Thyroid gland (tissue), 4 donors: ENCODE measurements at regions not wholly inside any gene's neighbourhood (a gene's known extent, or its start where the extent isn't known, plus 50 kb on each side); places are given as distances from the start of the nearest gene placed in this dataset.

Experiments
- DNase-seq, 2 donors: peaks; one replicate each; pipeline ENCODE4 v3.0.0-alpha.2; 2019
- H3K27ac ChIP-seq, 3 donors: fragments of 200-600 bp; sonication (generic); 1 replicate in 2 of 3; 2 replicates in 1 of 3; pipeline ENCODE4 v1.5.1; 2016 to 2019; ENCODE audit warnings: mild to moderate bottlenecking in 1 of 3, moderate library complexity in 1 of 3
- H3K27me3 ChIP-seq: fragments of 200-600 bp; sonication (generic); one replicate; pipeline ENCODE4 v1.5.1; 2019
- H3K36me3 ChIP-seq, 2 donors: fragments of 200-600 bp; sonication (generic); one replicate each; pipeline ENCODE4 v1.5.1; 2016 to 2019
- H3K4me1 ChIP-seq, 2 donors: fragments of 200-600 bp; sonication (generic); one replicate each; pipeline ENCODE4 v1.5.1; 2017 to 2019
- H3K4me3 ChIP-seq, 3 donors: fragments of 200-600 bp; sonication (generic); replicated peaks in 1 of 3; 1 replicate in 2 of 3; 2 replicates in 1 of 3; pipeline ENCODE4 v1.5.1; 2016; ENCODE audit warnings: mild to moderate bottlenecking in 1 of 3
- H3K9me3 ChIP-seq: fragments of 200-600 bp; sonication (generic); one replicate; pipeline ENCODE4 v1.5.1; 2017
- POLR2A ChIP-seq, 2 donors: fragments of 450-650 bp; IDR thresholded peaks; one replicate each; pipeline ENCODE4 v1.6.1; 2017; ENCODE audit warnings: antibody characterized with exemption in 2 of 2, mild to moderate bottlenecking in 2 of 2, moderate library complexity in 1 of 2
- WGBS, 2 donors: methylation state at CpG; one replicate each; pipeline ENCODE4 v1.1.5; 2017; 5-methylcytosine and 5-hydroxymethylcytosine counted together
- intact Hi-C: fragments of 100-400 bp; cut with DNase I; formaldehyde crosslinking; loops from one replicate; pipeline ENCODE4 v1.15.1; 2023
- TF ChIP-seq, protein P1 (sequence below), 6 experiments: fragments of 200-600 bp in 3 of 6; fragments of 450-650 bp in 3 of 6; sonication (generic) in 3 of 6; IDR thresholded peaks; one replicate each; pipeline ENCODE4 v1.5.1; 2016 to 2019; ENCODE audit warnings: antibody characterized with exemption in 6 of 6, mild to moderate bottlenecking in 2 of 6, inconsistent platforms in 1 of 6, moderate library complexity in 1 of 6

DNA sequence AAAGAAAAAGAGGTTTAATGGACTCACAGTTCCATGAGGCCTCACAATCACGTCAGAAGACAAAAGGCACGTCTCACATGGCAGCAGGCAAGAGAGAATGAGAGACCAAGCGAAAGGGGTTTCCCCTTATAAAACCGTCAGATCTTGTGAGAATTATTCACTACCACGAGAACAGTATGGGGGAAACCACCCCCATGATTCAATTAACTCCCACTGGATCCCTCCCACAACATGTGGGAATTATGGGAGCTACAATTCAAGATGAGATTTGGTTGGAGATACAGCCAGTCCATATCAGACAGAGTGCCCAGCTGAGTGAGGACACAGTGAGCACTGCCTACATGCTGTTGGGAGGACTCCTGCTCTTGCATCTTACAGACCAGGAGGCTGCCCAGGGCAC, 148.4 kb downstream of the TEX36 start:
- Histone ChIP-seq H3K4me3 (no peak overlapping the region), H3K4me1 (peaks cover 3 to 8% of the 10 kb centered on the region in 2 donors), H3K27ac (no peak overlapping the region), H3K27me3 (no peaks in the 10 kb centered on the region), H3K36me3 (no peaks in the 10 kb centered on the region), H3K9me3 (no peaks in the 10 kb centered on the region)
- no peak for DNase-seq
- no peak for TF ChIP-seq POLR2A (IDR thresholded peaks at IDR 0.05)
- TF ChIP-seq, protein P1, sequence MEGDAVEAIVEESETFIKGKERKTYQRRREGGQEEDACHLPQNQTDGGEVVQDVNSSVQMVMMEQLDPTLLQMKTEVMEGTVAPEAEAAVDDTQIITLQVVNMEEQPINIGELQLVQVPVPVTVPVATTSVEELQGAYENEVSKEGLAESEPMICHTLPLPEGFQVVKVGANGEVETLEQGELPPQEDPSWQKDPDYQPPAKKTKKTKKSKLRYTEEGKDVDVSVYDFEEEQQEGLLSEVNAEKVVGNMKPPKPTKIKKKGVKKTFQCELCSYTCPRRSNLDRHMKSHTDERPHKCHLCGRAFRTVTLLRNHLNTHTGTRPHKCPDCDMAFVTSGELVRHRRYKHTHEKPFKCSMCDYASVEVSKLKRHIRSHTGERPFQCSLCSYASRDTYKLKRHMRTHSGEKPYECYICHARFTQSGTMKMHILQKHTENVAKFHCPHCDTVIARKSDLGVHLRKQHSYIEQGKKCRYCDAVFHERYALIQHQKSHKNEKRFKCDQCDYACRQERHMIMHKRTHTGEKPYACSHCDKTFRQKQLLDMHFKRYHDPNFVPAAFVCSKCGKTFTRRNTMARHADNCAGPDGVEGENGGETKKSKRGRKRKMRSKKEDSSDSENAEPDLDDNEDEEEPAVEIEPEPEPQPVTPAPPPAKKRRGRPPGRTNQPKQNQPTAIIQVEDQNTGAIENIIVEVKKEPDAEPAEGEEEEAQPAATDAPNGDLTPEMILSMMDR (IDR thresholded peaks at IDR 0.05), result no peak
- WGBS, 2 donors, result 71 to 74% methylated on average over 5 of the region's 5 CpGs
- intact Hi-C loops, result no loop called here

DNA sequence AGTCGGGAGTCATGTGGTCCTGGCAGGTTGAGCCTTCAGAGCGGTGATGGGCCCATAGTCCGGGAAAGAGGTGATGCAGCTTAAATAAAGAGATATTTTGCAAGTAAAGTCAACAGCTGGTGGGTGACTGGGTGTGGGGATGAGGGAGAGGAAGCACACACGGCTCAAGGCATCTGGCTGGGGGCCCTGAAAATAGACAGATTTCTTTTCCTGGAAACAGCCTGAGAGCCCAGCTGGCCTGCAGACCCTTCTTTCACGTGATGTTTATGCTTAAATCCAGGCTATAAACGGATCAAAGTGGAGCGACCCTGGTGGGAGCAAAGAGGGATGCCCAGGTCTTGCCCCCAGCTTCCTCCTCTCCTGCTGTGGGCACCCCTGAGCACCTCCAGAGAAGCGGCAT, 149.1 kb downstream of the TEX36 start:
- WGBS, 2 donors, result 73 to 79% methylated on average over 7 to 8 of the region's 8 CpGs
- intact Hi-C loops, result no loop called here
- Histone ChIP-seq H3K36me3 (no peaks in the 10 kb centered on the region), H3K4me3 (no peak overlapping the region), H3K27ac (no peak overlapping the region), H3K9me3 (no peaks in the 10 kb centered on the region), H3K4me1 (peaks cover 0 to 2% of the 10 kb centered on the region in 2 donors), H3K27me3 (no peaks in the 10 kb centered on the region)
- DNase-seq, result no peak
- TF ChIP-seq, protein P1 (IDR thresholded peaks at IDR 0.05), result no peak
- no peak for TF ChIP-seq POLR2A (IDR thresholded peaks at IDR 0.05)

DNA sequence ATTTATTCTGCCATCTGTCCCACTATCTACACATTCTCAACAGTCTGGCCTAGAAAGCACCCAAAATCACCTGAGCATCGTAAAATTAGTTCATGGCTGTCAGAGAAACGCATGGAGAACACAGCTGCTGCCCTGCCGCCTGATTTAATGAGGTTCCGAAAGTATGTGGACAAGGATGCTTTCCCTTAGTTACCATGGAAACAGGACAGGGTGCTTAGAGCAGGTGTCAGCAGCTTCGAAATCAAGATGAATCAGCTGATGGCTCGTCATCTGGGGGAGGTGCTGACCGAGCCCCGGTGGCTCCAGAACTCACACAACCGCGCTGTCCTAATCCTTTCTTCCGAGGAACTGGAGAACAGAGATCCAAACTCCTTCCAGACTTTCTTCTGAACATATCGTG, 151.5 kb downstream of the TEX36 start:
- TF ChIP-seq, protein P1 (IDR thresholded peaks at IDR 0.05), result no peak
- no peak for TF ChIP-seq POLR2A (IDR thresholded peaks at IDR 0.05)

DNA sequence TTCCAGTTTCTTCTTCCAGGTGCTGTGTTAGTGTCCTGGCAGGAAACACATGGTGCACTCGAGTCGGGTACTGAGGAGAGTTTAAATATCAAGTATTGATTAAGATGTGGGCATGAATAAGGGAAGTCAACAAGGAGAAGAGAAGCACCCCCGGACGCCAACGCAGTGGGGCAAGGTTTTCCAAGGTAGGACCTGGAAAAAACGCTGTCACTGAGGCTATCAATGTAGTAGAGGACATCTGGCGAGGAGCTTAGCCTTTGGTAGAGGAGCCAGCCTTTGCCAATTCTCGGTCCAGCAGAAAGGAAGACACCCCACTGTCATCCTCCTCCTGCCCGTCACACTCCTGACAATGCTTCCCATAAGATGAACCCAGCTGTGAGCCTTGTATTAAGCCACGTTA, 159.6 kb downstream of the TEX36 start:
- Histone ChIP-seq H3K27me3 (no peaks in the 10 kb centered on the region), H3K9me3 (no peaks in the 10 kb centered on the region), H3K36me3 (no peaks in the 10 kb centered on the region), H3K4me1 (no peaks in the 10 kb centered on the region), H3K27ac (no peak overlapping the region), H3K4me3 (no peak overlapping the region)
- intact Hi-C loops, result no loop called here
- DNase-seq, result no peak
- TF ChIP-seq, protein P1 (IDR thresholded peaks at IDR 0.05), result no peak
- no peak for TF ChIP-seq POLR2A (IDR thresholded peaks at IDR 0.05)
- 81 to 82% methylated on average over 10 of the region's 10 CpGs for WGBS, 2 donors

More for the DNA sequence above, 151.5 kb downstream of the TEX36 start:
- no peak overlapping the region for H3K27ac ChIP-seq
- H3K36me3 ChIP-seq, result no peaks in the 10 kb centered on the region
- no peak for DNase-seq
- H3K4me3 ChIP-seq, result no peak overlapping the region
- intact Hi-C loops, result no loop called here
- no peaks in the 10 kb centered on the region for H3K4me1 ChIP-seq
- no peaks in the 10 kb centered on the region for H3K27me3 ChIP-seq
- WGBS, 2 donors, result 54 to 56% methylated on average over 12 of the region's 12 CpGs
- H3K9me3 ChIP-seq, result no peaks in the 10 kb centered on the region

DNA sequence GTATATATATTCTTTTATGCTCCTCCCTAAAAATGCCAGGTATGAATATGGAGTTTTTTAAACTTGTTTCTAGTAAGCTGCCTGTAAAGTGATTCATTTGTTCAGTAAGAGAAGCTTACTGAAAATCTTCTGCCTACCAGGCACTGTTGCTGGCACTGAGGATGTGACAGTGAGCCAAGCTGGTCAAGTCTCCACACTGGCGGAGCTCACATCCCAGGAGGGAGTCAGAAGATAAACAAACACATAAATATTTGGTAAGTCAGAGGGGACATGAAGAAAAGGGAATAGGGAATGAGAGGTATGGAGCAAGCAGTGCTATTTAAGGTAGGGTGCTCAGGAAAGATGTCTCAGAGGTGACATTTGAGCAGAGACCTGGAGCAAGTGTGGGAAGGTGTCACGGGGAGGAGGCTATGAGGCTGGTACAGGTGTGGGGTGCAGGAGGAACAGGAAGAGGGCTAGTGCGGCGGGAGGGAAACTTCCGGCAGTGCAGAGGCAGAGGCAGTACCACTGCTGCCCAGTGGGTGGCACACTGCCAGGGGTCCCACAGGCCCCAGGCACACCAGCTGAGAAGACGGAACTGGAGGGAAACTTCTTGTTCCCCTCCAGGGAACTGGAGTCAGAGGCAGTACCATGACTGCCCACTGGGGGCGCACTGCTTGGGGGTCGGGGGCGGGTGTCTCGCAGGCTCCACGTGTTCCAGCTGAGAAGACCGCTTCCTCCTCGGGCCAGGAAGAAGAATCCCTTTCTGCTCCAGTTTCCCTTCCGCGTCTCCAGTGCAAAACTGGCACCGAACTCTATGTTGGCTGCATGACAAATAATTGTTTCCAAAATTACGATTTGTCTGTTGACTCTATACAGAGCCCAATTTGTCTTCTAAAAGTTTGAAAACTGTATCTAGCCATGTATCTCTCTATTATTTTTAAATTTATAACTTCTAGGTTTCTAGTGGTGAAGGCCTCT, 161.0 kb downstream of the TEX36 start:
- Histone ChIP-seq H3K36me3 (no peaks in the 10 kb centered on the region), H3K9me3 (no peaks in the 10 kb centered on the region), H3K27ac (no peak overlapping the region), H3K27me3 (no peaks in the 10 kb centered on the region), H3K4me3 (no peak overlapping the region), H3K4me1 (no peaks in the 10 kb centered on the region)
- intact Hi-C loops, result no loop called here
- TF ChIP-seq, protein P1 (IDR thresholded peaks at IDR 0.05), result peak in 5 of 6 experiments; percentile 8 to 51 (median 10)
- no peak for TF ChIP-seq POLR2A (IDR thresholded peaks at IDR 0.05)
- DNase-seq, result peak in 1 of 2 donors; percentile 5
- 53 to 59% methylated on average over 16 to 17 of the region's 17 CpGs for WGBS, 2 donors
